ENCODE measurements at regions not wholly inside any gene's neighbourhood (a gene's known extent, or its start where the extent isn't known, plus 50 kb on each side); places are given as distances from the start of the nearest gene placed in this dataset.
"Not testable (repeated sequence)": the region's sequence is repeated elsewhere in the genome, so short reads cannot be mapped to it uniquely, and the experiment has no call there.

DNA sequence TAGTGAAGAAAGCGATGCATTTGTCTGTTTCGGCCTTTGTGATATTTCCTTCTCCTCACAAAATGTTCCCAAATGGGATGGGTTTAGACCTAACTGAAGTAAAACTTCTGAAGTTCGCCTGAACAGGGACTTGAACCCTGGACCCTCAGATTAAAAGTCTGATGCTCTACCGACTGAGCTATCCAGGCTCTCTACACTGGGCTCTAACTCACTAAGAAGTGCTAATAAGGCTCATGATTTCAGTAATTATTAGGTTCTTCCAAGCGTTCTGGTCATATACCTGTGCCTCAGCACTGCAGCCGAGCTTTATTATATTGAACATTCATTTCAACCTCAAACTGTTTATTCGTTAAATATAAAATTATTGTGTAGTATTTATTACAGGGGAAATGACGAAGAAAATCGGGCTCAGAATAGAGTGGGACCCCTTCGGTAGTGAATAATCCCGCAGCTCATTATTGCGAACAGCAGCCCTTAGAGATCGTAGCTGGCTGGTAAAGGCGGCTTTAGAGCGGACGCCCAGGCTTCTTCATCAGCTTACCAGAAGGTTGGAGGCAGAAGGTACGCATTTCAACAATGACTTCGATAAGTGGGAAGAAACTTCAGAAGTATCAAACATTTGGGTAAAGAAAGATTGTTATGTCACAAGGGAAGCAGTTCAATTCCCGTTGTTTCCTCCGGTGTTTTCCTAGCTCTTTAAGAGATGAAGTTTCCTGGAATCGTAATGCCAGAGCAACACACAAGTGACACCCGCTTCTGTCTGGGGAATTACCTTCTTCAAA, 119.0 kb upstream of the ZNF184 start:
- BruUV-seq (replicated peaks): no TSS peak
- POLR2A ChIA-PET (ENCODE audit: unreplicated experiment): no interaction called here

GRCh38 chr6:27585316-27585715, 112.4 kb upstream of the ZNF184 start:
- ATAC-seq; H3K27ac ChIP-seq (ENCODE audit: low read length); H3K79me2 ChIP-seq (ENCODE audit: low read length); H3K9me2 ChIP-seq (replicated peaks; ENCODE audit: low read length); H3K9me3 ChIP-seq (ENCODE audit: low read length); H3K4me2 ChIP-seq (ENCODE audit: low read length); CTCF ChIA-PET; H3K27me3 ChIP-seq (ENCODE audit: low read length); POLR2A ChIA-PET (ENCODE audit: unreplicated experiment); intact Hi-C loops (cut with micrococcal nuclease); H4K20me1 ChIP-seq (ENCODE audit: low read length); DNase-seq; H3K4me3 ChIP-seq (ENCODE audit: low read length); H3K9ac ChIP-seq (ENCODE audit: low read length); H3F3A ChIP-seq (ENCODE audit: low read length, unreplicated experiment); H3K36me3 ChIP-seq (ENCODE audit: low read depth, low read length); H3K4me1 ChIP-seq (ENCODE audit: insufficient read depth, low read length); H2AFZ ChIP-seq (ENCODE audit: low read length); BruUV-seq (replicated peaks): not testable (repeated sequence)

More for the DNA sequence above, 119.0 kb upstream of the ZNF184 start:
- Histone ChIP-seq H3K27me3 (ENCODE audit: low read length) (no peaks in the 10 kb centered on the region), H2AFZ (ENCODE audit: low read length) (peak overlapping the region; percentile 15; the same call in 1 of the 2 replicates), H3F3A (ENCODE audit: low read length, unreplicated experiment) (no peaks in the 10 kb centered on the region), H3K4me3 (ENCODE audit: low read length) (peak overlapping the region; percentile 34; the same call in 1 of the 2 replicates), H3K9ac (ENCODE audit: low read length) (no peak overlapping the region), H3K9me3 (ENCODE audit: low read length) (no peaks in the 10 kb centered on the region), H3K9me2 (replicated peaks; ENCODE audit: low read length) (no peaks in the 10 kb centered on the region), H4K20me1 (ENCODE audit: low read length) (no peaks in the 10 kb centered on the region), H3K4me2 (ENCODE audit: low read length) (peak overlapping the region; percentile 55), H3K36me3 (ENCODE audit: low read depth, low read length) (no peaks in the 10 kb centered on the region), H3K27ac (ENCODE audit: low read length) (no peak overlapping the region), H3K4me1 (ENCODE audit: insufficient read depth, low read length) (no peaks in the 10 kb centered on the region), H3K79me2 (ENCODE audit: low read length) (no peaks in the 10 kb centered on the region)
- intact Hi-C loops (cut with micrococcal nuclease): no loop called here
- ATAC-seq: peak; percentile 10; the same call in 1 of the 2 replicates
- CTCF ChIA-PET: no interaction called here
- TF ChIP-seq EZH2 (IDR thresholded peaks at IDR 0.05; ENCODE audit: low read length, unreplicated experiment) (no peak), EZH2phosphoT487 (IDR thresholded peaks at IDR 0.05; ENCODE audit: borderline replicate concordance, low read length) (no peak)
- TF ChIP-seq, protein P1, sequence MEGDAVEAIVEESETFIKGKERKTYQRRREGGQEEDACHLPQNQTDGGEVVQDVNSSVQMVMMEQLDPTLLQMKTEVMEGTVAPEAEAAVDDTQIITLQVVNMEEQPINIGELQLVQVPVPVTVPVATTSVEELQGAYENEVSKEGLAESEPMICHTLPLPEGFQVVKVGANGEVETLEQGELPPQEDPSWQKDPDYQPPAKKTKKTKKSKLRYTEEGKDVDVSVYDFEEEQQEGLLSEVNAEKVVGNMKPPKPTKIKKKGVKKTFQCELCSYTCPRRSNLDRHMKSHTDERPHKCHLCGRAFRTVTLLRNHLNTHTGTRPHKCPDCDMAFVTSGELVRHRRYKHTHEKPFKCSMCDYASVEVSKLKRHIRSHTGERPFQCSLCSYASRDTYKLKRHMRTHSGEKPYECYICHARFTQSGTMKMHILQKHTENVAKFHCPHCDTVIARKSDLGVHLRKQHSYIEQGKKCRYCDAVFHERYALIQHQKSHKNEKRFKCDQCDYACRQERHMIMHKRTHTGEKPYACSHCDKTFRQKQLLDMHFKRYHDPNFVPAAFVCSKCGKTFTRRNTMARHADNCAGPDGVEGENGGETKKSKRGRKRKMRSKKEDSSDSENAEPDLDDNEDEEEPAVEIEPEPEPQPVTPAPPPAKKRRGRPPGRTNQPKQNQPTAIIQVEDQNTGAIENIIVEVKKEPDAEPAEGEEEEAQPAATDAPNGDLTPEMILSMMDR (conservative IDR thresholded peaks at IDR 0.05; ENCODE audit: low read depth, low read length): no peak
- DNase-seq: peak; percentile 60

DNA sequence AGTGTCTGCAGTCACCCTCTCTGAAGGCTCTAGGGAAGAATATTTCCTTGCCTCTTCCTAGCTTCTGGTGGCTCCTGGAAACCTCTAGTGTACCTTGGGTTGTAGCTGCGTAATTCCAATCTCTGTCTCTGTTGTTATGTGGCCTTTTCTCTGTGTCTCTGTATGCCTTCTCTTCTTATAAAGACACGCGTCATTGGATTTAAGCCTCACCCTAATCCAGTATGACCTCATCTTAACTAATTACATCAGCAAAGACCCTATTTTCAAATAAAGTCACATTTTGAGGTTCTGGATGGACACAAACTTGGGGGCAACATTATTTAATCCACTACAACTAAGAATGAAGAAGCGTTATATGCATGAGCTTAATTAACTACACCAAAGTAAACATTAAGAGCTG, 111.4 kb upstream of the ZNF184 start:
- Histone ChIP-seq H3K4me2 (ENCODE audit: low read length) (no peak overlapping the region), H3K79me2 (ENCODE audit: low read length) (no peaks in the 10 kb centered on the region), H3K4me3 (ENCODE audit: low read length) (no peak overlapping the region), H2AFZ (ENCODE audit: low read length) (no peak overlapping the region), H3K9ac (ENCODE audit: low read length) (no peak overlapping the region), H4K20me1 (ENCODE audit: low read length) (no peaks in the 10 kb centered on the region), H3K9me3 (ENCODE audit: low read length) (no peaks in the 10 kb centered on the region), H3F3A (ENCODE audit: low read length, unreplicated experiment) (no peaks in the 10 kb centered on the region), H3K36me3 (ENCODE audit: low read depth, low read length) (no peaks in the 10 kb centered on the region), H3K27ac (ENCODE audit: low read length) (no peak overlapping the region), H3K27me3 (ENCODE audit: low read length) (no peaks in the 10 kb centered on the region), H3K9me2 (replicated peaks; ENCODE audit: low read length) (no peaks in the 10 kb centered on the region), H3K4me1 (ENCODE audit: insufficient read depth, low read length) (no peaks in the 10 kb centered on the region)
- intact Hi-C loops (cut with micrococcal nuclease): no loop called here
- DNase-seq: no peak
- ATAC-seq: no peak
- ChIA-PET CTCF (no interaction called here), POLR2A (ENCODE audit: unreplicated experiment) (interaction anchor here (0.6 kb wide), 1 partner anchor 88 kb away, joined by 4 read pairs; no protein-coding TSS in a partner anchor)
- TF ChIP-seq, protein P1 (conservative IDR thresholded peaks at IDR 0.05; ENCODE audit: low read depth, low read length): no peak
- TF ChIP-seq EZH2phosphoT487 (IDR thresholded peaks at IDR 0.05; ENCODE audit: borderline replicate concordance, low read length): no peak
- TF ChIP-seq EZH2 (IDR thresholded peaks at IDR 0.05; ENCODE audit: low read length, unreplicated experiment): no peak
- no TSS peak for BruUV-seq (replicated peaks)

All from PC-3 (cell line).